ENCODE measurements at regions not wholly inside any gene's neighbourhood (a gene's known extent, or its start where the extent isn't known, plus 50 kb on each side); places are given as distances from the start of the nearest gene placed in this dataset.

DNA sequence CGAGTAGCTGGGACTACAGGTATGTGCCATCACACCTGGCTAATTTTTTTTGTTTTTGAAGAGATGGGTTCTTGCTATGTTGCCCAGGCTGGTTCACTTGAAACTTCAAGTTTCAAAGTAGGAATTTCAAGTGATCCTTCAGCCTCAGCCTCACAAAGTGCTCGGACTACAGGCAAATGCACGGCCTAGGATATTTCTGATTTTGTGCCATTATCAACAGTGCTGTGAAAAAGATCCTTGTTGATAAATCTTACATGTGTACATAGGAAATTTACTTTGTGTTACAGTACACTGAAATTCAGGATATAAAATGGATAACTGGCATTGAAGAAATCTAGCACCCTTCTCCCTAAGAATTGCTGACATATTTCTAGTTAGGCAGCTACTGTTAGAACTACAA, 184.6 kb upstream of the PRDM1 start:
- no peak for DNase-seq

DNA sequence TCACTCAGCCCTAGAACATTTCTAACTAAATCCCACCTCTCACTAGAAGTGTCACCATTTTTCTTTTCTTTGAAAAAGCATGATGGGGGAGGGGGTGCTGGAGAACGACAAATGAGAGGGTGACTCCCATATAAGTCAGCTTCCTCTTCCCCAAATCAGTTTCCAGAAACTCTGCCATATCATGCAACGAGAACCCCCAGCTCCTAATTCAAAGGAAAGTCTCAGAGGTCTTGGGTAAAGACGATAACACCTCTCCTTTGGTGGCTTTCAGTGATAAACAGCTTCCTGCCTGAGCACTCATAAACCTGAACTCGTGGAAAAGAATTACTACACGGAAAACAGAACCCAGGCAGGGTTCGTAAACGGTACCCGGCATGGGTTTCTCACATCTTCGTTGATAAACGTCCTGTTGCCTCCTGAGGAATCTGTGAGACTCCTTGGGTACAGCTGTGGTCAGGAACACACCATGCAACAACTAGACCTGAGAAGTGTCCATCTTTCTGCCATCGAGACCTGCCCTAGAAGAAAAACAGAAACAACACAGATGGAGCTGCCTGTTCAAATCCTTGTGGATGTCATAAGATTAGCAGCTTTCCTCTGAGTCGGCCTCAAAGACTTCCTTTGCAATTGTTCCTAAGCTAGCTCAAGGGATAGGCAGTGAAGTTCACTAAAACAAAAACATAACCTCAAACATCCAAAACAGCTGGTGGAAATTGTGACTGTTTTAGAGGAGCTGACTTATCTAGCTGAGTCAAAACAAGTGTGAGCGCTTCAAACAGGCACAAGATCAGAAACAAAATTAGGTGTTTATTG, 185.8 kb upstream of the PRDM1 start:
- no peak for DNase-seq

DNA sequence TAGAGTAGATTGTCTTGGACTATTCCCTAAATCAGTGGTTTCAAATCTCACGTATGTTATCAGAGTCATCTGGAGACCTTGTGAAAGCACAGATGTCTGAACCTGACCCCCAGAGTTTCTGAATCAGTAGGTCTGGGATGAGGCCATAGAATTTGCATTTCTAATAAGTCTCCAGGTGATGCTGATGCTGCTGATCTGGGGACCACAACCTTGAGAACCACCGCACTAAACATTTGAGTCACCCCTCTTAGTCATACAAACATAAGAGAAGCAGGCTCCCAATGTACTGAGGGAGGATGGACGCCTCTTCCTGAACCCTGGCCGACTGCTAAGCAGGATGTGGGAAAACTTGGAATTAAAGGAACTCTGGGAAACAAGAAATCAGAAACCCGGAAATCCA, 187.8 kb upstream of the PRDM1 start:
- no peak for DNase-seq

DNA sequence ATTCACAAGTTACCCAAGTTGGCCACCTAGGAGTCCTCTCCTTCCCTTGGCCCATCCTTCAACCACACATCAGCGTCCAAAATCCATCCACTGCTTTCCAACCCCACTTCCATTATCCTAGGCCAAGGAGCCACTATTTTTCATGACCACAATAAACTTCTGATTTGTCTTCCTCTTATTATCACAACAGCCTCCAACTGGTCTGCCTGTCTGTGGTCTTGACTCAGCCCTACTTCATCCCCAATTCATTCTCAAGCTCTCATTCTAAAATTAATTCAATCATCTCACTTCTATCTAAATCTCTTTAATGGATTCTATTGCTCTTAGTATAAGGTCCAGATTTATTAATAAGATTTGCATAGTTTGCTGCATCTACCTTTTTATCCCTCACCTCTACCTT, 189.0 kb upstream of the PRDM1 start:
- DNase-seq = no peak

DNA sequence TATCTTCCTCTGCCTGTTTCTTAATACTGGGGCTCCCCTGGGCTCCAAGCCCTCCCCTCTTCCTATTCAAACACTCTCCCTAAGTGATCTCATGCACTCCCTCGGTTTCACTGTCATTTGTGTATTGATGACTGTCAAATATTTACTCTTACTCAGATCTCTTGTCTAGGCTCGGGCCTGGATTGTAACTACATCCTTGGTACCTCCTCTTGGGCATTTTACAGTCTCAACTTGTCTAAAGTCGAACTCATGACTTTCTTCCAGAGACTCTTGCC, 189.4 kb upstream of the PRDM1 start:
- DNase-seq = no peak

DNA sequence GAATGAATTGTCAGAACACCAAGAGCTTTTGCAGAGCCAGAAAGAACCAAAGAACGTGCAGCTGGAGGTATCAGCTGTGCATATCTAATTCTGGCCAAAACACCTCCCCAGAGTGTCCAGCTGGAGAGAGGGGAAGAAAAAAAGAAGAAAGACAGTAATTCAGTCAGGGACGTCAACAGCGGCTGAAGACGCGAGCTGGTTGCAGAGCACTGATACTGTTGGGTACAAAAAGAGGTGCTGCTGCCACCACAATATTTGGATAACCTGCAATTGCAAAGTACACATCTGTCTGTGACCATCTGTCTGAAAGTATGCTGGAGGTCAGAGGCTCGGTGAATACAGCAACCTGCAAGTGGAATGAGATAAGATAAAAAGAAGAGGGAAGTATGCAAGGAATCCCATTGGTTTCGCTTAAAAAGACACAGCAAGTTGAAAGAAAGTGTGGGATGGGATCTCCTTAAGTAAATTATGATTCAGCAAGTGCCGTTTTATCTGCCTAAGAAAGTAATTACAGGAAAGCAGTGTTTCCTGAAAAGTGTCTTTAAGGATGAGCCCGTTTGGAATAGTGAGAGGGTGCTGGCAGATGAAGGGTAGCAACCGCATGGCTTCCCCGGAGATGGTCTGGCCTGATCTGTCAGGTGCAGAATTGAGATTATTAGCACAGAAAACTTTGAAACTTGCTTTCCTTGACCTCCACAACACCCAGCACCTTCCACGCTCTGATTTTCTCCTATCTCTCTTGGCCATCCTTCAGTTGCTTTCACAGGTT, 189.9 kb upstream of the PRDM1 start:
- DNase-seq = no peak

DNA sequence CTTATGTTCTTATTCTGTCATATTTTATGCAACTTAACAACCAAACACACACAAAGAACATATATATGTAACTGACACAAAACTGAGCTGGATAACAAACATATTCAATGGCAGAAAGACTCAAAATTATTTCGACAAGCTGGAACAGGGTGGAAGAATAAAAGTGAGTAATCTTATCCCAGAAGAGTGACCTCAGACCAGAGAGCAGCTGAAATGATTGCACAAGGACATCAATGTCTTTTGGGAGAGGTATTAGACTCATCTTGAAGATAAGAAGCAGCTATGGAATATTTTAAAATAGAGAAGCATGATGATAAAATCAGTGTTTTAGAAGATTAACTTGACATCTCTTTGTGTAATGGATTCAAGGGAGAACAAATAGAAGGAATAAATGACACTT, 191.6 kb upstream of the PRDM1 start:
- no peak for DNase-seq

DNA sequence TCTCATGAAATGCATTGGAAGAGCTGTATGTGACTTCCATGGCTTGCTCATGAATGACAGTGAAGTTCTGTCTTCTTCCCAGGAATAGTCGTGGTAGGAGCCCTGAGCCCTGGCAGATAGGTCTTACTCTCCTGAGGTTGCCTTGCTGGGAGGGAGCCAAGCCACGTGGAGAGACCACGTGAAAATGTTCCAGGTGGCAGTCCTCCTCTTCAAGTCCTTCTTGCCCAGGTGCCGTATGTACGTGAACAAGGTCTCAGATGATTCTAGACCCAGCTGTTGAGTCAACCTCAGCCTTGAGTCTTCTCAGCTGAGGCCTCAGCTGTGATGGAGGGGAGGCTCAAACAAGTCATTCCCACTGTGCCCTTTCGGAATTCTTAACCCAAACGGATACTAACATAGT, 192.4 kb upstream of the PRDM1 start:
- DNase-seq = peak; percentile 92

DNA sequence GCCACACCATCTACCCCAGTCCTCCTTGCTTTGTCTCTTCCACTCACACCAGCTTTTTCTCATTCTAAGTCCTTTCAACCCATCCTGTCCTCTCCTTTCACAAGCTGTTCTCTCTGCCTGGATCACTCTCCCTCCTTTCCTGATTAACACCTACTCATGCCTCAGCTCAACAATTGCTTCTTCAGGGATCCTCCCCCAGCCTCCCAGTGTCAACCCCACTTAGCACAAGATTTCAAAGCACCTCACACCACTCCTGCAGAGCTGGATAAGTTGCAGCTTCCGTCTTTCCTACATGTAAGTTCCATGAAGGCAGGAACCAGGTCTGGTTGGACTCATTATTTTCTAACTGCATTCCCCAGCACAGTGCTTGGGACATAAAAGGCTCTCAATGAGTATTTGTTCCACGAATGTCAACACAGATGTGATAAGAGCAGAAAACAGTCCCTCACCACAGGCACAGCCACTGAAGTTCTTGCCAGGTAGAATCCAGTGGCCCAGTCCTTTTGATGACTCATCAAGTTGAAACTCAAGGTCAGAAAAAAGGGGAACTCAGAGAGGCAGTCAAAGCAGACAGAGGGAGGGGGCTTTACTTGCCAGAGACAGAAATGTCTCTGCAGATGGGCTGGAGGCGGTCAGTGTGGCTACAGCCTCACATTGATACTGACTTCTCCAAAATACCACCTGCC, 193.4 kb upstream of the PRDM1 start:
- peak; percentile 88 for DNase-seq

DNA sequence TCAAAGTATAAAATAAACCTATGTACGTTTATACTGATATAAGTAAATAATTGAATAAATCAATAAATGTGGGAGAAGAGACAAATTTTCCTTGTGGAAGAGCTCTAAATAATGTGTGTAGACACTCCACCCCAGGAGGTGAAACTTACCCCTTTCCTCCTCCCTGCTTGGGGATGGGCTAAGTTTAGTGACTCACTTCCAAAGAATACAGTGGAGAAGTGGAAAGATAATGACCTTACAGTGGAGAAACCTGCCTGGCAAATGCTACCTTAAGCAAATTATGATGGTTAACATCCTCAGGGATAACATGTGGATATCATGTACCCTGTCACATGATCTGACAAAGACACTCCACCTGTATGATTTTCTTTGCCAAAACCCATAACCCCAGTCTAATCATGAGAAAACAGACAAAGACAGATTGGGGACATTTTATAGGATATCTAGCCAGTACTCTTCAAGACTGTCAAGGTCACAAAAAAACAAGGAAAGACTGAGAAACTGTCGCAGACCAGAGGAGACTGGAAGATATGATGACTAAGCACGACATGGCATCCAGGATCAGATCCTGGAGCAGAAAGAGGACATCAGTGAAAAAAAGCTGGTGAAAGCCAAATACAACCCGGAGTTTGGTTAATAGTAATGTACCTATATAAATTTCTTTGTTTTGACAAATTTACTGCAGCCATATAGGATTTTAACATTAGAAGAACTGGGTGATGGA, 195.5 kb upstream of the PRDM1 start:
- no peak for DNase-seq

DNA sequence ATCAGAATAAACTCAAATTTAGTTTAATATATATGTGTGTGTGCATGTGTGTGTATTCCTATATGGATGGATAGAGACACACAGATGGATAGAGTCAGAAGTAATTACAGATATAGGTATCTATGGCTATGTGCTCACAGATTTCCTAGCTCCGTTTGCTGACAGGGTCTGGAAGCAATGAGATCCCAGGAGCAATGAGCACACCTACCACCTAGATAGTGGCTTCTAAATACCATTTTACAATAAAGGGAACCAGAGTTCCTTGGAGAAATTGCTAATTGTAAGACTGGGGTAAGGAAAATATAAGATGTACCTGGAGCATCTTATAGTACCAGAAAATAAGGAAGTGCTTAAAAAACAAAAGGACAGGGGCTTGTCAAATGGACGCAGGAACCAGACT, 196.2 kb upstream of the PRDM1 start:
- no peak for DNase-seq

DNA sequence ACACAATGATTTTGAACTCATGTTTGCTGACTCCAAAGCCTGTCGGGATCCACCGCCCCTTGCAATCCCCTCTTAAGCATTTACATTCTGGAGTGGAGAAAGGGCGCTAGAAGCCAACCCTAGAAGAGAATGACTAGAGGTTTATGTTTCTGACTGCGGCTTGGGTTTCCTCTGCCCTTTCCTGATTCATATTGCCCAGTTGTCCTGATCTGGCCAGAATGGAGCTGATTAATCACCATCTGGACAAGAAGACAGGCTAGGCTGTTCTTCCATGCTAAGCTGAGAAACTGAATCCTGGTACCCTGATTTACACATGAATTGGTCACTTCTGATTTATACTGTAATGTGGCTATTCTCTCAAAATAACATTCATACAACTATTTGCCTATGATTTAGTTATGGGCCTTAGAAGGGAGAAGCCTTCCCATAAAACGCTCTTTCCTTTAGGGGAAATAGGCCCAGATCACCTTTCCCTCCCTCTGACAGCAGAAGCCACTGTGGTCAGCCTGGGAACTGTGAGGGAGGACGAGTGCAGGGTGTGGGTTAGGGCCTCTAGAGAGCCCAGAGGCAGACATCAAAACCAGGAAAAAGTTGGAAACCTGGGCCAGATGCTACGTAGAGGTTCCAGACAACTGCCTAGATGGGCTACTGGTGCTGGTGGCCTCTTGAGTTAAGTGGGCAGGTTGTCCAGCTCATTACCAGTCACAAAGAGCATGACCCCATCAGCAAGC, 199.2 kb upstream of the PRDM1 start:
- DNase-seq = no peak

DNA sequence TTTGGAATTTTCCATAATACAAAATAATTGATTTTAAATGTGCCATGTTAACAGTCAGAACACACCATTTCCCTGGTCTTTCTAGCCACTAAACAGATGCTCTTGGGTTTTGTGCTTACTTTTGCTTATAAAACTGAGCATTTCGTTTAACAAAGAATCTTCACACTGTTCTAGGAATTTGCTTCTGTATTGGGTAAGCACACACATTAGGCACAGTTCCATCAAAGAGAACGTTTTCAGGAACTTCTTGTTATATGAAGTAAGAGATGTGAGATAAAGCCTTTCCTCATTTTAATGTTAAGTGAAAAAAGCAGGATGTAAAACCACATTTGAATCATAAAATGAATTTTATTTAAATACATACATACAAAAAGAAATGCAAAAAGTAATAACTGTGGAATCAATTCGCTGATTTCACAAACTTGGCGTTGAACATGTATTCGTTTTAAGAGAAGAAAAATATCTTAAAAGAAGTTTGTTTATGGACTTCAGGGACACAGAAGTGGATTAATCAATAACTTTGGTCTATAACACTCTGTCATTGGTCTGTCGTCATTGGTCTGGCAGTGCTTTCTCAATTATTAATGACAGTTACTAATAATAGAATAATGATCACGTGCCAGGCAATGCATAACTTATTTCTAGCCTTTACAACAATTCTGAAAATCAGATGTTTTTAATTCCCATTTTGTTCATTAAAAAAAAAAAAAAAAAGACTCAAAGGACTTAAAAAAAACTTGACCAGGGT, 199.9 kb upstream of the PRDM1 start:
- DNase-seq = no peak

DNA sequence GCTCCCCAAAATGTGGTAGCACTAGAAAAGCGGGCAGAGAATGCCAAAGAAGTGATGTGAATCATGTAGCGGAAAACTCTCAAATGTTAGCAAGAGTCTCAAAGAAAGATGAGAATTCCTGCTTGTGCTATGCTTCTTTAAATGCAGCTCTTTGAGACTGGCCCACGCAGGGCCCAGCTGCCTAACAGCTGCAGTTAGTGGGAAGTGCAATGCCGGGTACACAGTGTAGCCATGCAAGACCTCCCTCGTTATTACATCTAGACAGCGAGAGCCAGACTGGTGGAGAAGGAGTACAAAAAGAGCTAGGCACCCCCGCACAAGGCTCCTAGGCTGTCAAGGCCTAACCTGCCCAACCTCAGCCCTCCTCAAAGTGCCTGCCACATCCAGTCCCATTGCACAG, 201.7 kb upstream of the PRDM1 start:
- DNase-seq = no peak

DNA sequence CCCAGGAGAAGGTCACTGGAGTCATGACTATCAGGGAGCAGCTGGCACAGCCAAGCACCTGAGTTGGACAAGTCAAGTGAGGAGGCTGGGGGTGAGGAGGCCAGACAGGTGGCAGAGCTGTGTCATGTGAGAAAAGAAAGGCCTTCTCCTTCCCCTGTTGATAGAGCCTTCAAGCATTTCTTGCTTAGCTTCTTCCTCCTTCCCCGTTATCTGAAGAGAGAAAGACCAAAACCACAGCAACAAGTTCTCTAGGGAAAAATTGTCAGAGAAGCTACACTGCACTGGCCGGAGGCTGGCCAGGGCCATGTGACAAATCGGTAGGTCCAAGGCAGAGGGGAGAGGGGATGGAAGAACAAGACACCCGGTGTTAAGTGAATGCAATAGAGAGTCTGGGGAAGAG, 202.1 kb upstream of the PRDM1 start:
- no peak for DNase-seq

DNA sequence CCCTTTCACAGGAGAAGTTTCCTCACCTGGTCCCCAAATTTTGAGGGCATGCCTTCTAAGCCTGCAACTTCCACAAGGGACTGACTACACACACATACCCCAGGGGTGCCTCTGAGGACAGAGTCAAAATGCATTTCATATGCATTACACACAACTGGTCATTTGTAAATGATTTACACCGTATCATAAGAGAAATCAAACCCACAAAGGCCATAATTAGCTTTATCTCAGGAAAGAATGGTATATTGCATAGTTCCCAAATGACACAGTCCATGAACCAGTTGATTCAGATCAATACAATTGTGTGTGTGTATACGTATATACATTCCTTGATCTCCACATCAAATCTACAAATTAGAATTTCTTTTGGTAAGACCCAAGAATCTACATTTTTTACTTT, 203.3 kb upstream of the PRDM1 start:
- no peak for DNase-seq

DNA sequence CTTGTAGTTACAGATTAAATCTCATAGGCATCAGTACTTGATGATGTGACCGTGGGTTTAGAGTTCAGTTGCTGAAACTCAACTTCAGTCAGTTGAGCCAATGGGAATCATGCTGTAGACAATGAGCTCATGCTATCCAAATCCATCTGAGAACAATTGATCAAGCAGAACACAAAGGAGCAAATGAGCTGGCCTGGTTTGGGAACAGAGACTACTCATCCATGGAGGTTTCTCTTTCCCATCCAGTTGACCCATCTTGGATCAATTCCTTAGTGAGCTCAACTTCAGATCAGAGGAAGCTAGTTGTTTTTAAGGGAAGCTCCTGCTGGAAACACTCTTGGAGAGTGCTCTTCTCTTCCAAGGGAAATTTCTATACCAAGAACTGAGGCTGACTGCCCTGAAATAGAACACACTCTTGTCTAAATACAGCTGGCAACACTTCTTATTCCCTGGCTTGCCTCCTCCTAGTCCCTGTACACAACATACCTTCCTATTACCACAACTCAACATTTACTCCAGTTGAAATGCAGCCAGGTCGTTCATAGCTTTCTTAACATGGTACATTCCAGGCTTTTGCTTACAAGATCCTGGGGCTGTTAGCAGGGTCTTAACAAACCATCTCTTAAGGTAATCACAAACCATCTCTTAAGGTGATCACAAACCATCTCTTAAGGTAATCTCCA, 203.9 kb upstream of the PRDM1 start:
- no peak for DNase-seq

DNA sequence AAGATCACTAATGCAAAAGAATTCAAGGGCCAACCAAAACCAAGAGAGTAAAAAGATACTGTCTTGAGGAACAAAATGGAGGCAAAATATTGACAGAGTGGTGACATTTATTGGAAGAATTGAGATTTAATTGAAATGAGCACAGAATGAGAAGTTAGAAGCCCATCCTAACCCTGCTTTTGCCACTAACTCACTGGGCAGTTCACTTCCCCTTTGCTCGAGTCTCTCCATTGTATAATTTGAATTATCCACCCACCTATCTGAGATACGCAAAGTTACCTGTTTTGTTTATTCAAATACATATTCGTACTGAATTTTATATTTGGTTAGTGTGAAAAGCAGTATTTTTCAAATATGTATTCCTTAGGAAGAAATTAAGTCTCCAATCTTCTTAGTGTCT, 204.5 kb upstream of the PRDM1 start:
- no peak for DNase-seq

DNA sequence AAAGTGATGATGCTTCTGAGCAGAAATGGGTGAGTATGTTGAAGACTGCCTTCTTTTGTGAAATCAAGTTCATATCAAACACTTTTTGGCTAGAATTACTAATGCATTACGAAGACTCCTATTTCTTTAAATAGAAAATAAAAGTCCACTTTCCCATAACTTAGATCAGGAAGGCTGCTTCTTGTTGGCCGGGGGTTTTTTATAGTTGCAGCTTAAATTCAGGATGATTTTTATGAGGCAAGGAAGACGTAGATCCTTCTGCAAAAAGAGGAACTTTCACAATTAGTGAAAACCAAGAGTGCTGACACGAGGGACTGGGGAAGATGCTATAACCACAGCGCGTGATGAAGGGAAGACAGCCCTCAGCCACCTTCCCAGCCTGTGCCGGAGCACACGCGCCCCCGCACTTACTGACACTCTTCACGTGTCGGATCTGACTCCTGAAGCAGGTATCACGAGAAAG, 206.1 kb upstream of the PRDM1 start:
- peak; percentile 80 for DNase-seq

DNA sequence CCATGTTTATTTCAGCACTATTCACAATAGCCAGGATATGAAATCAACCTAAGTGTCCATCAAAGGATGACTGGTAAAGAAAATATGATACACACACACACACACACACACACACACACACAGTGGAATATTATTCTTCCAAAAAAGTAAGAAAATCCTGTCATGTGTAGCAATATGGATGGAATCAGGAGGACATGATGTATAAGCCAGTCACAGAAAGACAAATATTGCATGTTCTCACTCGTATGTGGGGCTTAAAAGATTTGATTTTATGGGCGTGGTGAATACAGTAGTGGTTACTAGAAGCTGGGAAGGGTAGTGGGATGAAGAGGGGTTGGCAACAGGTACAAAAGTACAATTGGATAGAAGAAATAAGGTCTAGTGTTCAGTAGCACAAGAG, 207.0 kb upstream of the PRDM1 start:
- no peak for DNase-seq

DNA sequence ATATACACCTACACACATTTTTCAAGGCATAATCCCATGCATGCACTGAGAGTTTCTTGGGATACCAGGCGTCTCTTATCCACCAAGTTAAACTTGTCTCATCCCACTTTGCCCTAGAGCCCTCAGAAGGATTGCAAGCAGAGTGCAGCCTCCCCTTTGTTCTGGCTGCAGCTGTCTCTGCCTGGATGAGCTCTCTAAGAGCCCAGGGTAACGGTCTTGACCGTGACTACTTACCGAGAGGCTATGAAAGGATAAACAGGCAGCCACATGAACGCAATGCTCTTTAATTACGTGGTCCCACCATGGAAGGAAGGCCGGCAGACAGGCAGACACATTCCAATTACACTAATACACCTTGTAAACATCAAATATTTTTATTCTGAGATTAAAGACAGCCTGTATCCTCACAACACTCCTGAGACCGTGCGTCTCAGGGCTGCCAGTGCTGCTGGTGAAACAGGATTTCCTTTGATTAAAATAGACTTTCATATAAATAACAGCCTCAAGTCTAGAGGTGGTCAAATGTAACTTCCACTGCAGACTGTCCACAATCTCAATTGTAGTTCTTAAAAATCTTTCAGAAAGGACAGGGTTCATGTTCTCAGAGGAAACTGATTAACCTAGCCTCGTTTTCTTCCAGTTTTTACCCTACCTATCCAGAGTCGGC, 210.0 kb upstream of the PRDM1 start:
- no peak for DNase-seq

Measured in RPMI8226 (cell line).